ENCODE measurements at regions not wholly inside any gene's neighbourhood (a gene's known extent, or its start where the extent isn't known, plus 50 kb on each side); places are given as distances from the start of the nearest gene placed in this dataset.

GRCh38 chr13:100724568-100724967 lies 50.0 kb upstream of the TMTC4 start:
- Histone ChIP-seq H2BK20ac (ENCODE audit: low read length) (no peak overlapping the region), H3K9me3 (ENCODE audit: insufficient read depth in 2 of 2, low read depth in 1 of 2, low read length in 1 of 2) (no peaks in the 10 kb centered on the region), H3K79me2 (ENCODE audit: control insufficient read depth in 1 of 2, insufficient read depth in 2 of 2, low read length in 2 of 2) (no peaks in the 10 kb centered on the region), H2BK15ac (ENCODE audit: low read length) (no peak overlapping the region), H3K79me1 (ENCODE audit: low read depth, low read length) (no peaks in the 10 kb centered on the region), H3K9ac (replicated peaks in 1 of 4; ENCODE audit: extremely low read depth in 1 of 4, low read depth in 3 of 4, low read length in 3 of 4) (no peak overlapping the region), H3K4ac (replicated peaks; ENCODE audit: insufficient read length, low read depth, low read length) (no peak overlapping the region), H2BK120ac (replicated peaks; ENCODE audit: low read depth, low read length) (no peak overlapping the region), H3K27ac (ENCODE audit: low read depth, low read length) (no peak overlapping the region), H3K23me2 (ENCODE audit: low read depth, low read length) (no peaks in the 10 kb centered on the region), H3K4me2 (ENCODE audit: insufficient read depth in 1 of 2, low read depth in 2 of 2, low read length in 2 of 2) (no peak overlapping the region), H4K8ac (ENCODE audit: extremely low read depth, insufficient read depth, low read length) (no peak overlapping the region), H3K36me3 (ENCODE audit: control insufficient read depth in 2 of 4, insufficient read depth in 4 of 4, low read length in 3 of 4) (no peaks in the 10 kb centered on the region), H2BK5ac (ENCODE audit: low read depth, low read length) (no peak overlapping the region), H3K4me3 (ENCODE audit: extremely low read depth in 1 of 4, insufficient read depth in 2 of 4, low read depth in 3 of 4, low read length in 4 of 4) (no peak overlapping the region), H4K5ac (ENCODE audit: insufficient read length, low read depth, low read length) (no peak overlapping the region), H4K91ac (replicated peaks; ENCODE audit: insufficient read length, low read length) (no peak overlapping the region), H3K56ac (replicated peaks; ENCODE audit: insufficient read length, low read depth, low read length) (no peak overlapping the region), H3K4me1 (replicated peaks in 1 of 4; ENCODE audit: control insufficient read depth in 3 of 4, insufficient read depth in 4 of 4, low read length in 3 of 4) (no peaks in the 10 kb centered on the region), H2AK5ac (ENCODE audit: low read depth, low read length) (no peak overlapping the region), H3K27me3 (replicated peaks in 1 of 4; ENCODE audit: control insufficient read depth in 3 of 4, extremely low read depth in 1 of 4, insufficient read depth in 3 of 4, low read length in 3 of 4) (no peaks in the 10 kb centered on the region; a peak in 1 of 7 replicates), H2AFZ (ENCODE audit: low read length) (no peak overlapping the region), H3K23ac (ENCODE audit: insufficient read length) (no peak overlapping the region), H4K20me1 (replicated peaks in 1 of 2; ENCODE audit: control insufficient read depth in 1 of 2, insufficient read depth in 2 of 2, low read length in 2 of 2) (no peaks in the 10 kb centered on the region), H3K18ac (ENCODE audit: extremely low read depth, low read length) (no peak overlapping the region), H2BK12ac (ENCODE audit: low read depth, low read length) (no peak overlapping the region), H3K14ac (ENCODE audit: insufficient read length) (no peak overlapping the region)
- DNase-seq (ENCODE audit: low read depth in 1 of 2, low spot score in 2 of 2) (no peak), FAIRE-seq (no peak)
- ChIA-PET CTCF (ENCODE audit: partially characterized antibody) (interaction anchor here (0.6 to 7.5 kb wide), 10 partner anchors 10 to 404 kb away, joined by 3 to 61 read pairs (median 4); no protein-coding TSS in a partner anchor), POLR2A (ENCODE audit: partially characterized antibody) (no interaction called here)
- TF ChIP-seq MAFK (IDR thresholded peaks at IDR 0.05; ENCODE audit: low read depth, low read length), result no peak
- 99% methylated on average over 4 of the region's 4 CpGs; no CpG with 5 or more reads in 1 of the 2 experiments for WGBS, 2 experiments (ENCODE audit: extremely low coverage in 1 of 2, insufficient coverage in 1 of 2, insufficient read length in 1 of 2, insufficient replicate concordance in 2 of 2, low coverage in 1 of 2, low lambda C conversion rate in 2 of 2, missing lambda C conversion rate in 1 of 2)
